GM12878 (cell line): ENCODE measurements at regions not wholly inside any gene's neighbourhood (a gene's known extent, or its start where the extent isn't known, plus 50 kb on each side); places are given as distances from the start of the nearest gene placed in this dataset.

Source experiments
- ATAC-seq: fragments of 200-7000 bp; cut with Tn5 transposase; 3 replicates; pipeline ENCODE4 v1.9.1; 2020; ENCODE audit warnings: mild to moderate bottlenecking, moderate library complexity
- BruUV-seq: library from RNA; stranded (reverse); fragments of 400-500 nt; replicated peaks from 2 replicates; lab custom pipeline; 2021; lab: Mats Ljungman, UMichigan
- CTCF ChIA-PET: fragments of 300-600 bp; sonication (Branson Sonifier 250); formaldehyde crosslinking; extraction: SDS; loops from one replicate; lab custom pipeline; 2021; ENCODE audit warnings: inconsistent platforms; lab: Yijun Ruan, JAX
- POLR2A ChIA-PET: fragments of 350-600 bp; formaldehyde crosslinking; extraction: SDS; loops from one replicate; lab custom pipeline; 2021; ENCODE audit warnings: inconsistent platforms; lab: Charles Lee
- RAD21 ChIA-PET: fragments of 300-600 bp; sonication (Branson Sonifier 250); formaldehyde crosslinking; loops from one replicate; lab custom pipeline; 2023; ENCODE audit warnings: antibody characterized with exemption; ENCODE audit not compliant: unreplicated experiment; lab: Charles Lee
- SMC1A ChIA-PET: fragments of 300-600 bp; sonication (Branson Sonifier 250); formaldehyde crosslinking; loops from one replicate; lab custom pipeline; 2023; ENCODE audit not compliant: unreplicated experiment, uncharacterized antibody; lab: Charles Lee
- DNase-seq: peaks from one replicate; pipeline ENCODE4 v3.0.0-alpha.2; 2011; ENCODE audit warnings: low read depth, low spot score
- FAIRE-seq: peaks from 3 replicates; lab custom pipeline; 2011; peaks lifted over from hg19 to GRCh38; lab: Jason Lieb, UNC
- H2AFZ ChIP-seq: 2 replicates; pipeline ENCODE4 v1.6.0; 2011; ENCODE audit warnings: low read depth, low read length, control low read depth; ENCODE audit not compliant: control insufficient read depth
- H3K27ac ChIP-seq: 2 replicates; pipeline ENCODE4 v1.5.1; 2011; ENCODE audit warnings: control low read depth; ENCODE audit not compliant: control insufficient read depth, insufficient read depth
- H3K27me3 ChIP-seq, 2 experiments: replicated peaks in 1 of 2; 2 replicates each; pipeline versions ENCODE4 v1.6.0 to v1.6.1; 2011; ENCODE audit warnings: low read length in 1 of 2; ENCODE audit not compliant: control insufficient read depth in 2 of 2, insufficient read depth in 2 of 2
- H3K36me3 ChIP-seq, 2 experiments: 2 replicates each; pipeline ENCODE4 v1.5.1; 2011; ENCODE audit warnings: low read length in 1 of 2; ENCODE audit not compliant: control insufficient read depth in 2 of 2, insufficient read depth in 2 of 2
- H3K4me1 ChIP-seq: 2 replicates; pipeline ENCODE4 v1.6.1; 2011; ENCODE audit warnings: mild to moderate bottlenecking, low read length, moderate library complexity, mixed read lengths; ENCODE audit not compliant: control insufficient read depth, insufficient read depth
- H3K4me2 ChIP-seq: 2 replicates; pipeline ENCODE4 v1.6.0; 2011; ENCODE audit warnings: control low read depth; ENCODE audit not compliant: control insufficient read depth, insufficient read depth
- H3K4me3 ChIP-seq: fragments of 200-600 bp; sonication (generic); 2 replicates; pipeline ENCODE4 v1.5.1; 2016
- H3K79me2 ChIP-seq: 2 replicates; pipeline ENCODE4 v1.6.0; 2011; ENCODE audit warnings: low read length; ENCODE audit not compliant: control insufficient read depth, insufficient read depth
- H3K9ac ChIP-seq: 2 replicates; pipeline ENCODE4 v1.8.0; 2011; ENCODE audit warnings: low read length, control low read depth, mixed read lengths; ENCODE audit not compliant: control insufficient read depth, insufficient read depth
- H3K9me3 ChIP-seq: replicated peaks from 3 replicates; pipeline ENCODE4 v1.5.1; 2011; ENCODE audit warnings: mild to moderate bottlenecking, low read length; ENCODE audit not compliant: control insufficient read depth, insufficient read depth
- H4K20me1 ChIP-seq: 2 replicates; pipeline ENCODE4 v1.6.0; 2011; ENCODE audit not compliant: control insufficient read depth, insufficient read depth
- ATF7 ChIP-seq: fragments of 450-650 bp; IDR thresholded peaks from 2 replicates; pipeline ENCODE4 v1.6.1; 2016; ENCODE audit warnings: low read depth, mild to moderate bottlenecking
- CBX3 ChIP-seq: fragments of 200-600 bp; sonication (generic); IDR thresholded peaks from 2 replicates; pipeline ENCODE4 v1.6.1; 2016; ENCODE audit warnings: low read depth, borderline replicate concordance
- CHD1 ChIP-seq: IDR thresholded peaks from 2 replicates; pipeline ENCODE4 v1.6.1; 2012; ENCODE audit warnings: low read depth, low read length, improper control_type of control experiment
- CHD4 ChIP-seq: fragments of 200-600 bp; sonication (generic); IDR thresholded peaks from 2 replicates; pipeline ENCODE4 v1.6.1; 2016; ENCODE audit warnings: mild to moderate bottlenecking
- CREB1 ChIP-seq: IDR thresholded peaks from 2 replicates; pipeline ENCODE4 v1.6.1; 2012; ENCODE audit warnings: low read depth, mild to moderate bottlenecking, inconsistent platforms
- CREM ChIP-seq: IDR thresholded peaks from 2 replicates; pipeline ENCODE4 v1.6.1; 2014; ENCODE audit warnings: antibody characterized with exemption, low read depth
- DPF2 ChIP-seq: fragments of 450-650 bp; IDR thresholded peaks from 2 replicates; pipeline ENCODE4 v1.6.1; 2017; ENCODE audit warnings: mild to moderate bottlenecking
- EED ChIP-seq: sonication (generic); IDR thresholded peaks from 2 replicates; pipeline ENCODE4 v1.6.1; 2016; ENCODE audit warnings: antibody characterized with exemption, low read depth
- EGR1 ChIP-seq, 2 experiments: IDR thresholded peaks; 1 replicate in 1 of 2; 2 replicates in 1 of 2; pipeline ENCODE4 v1.6.1; 2011 to 2012; ENCODE audit warnings: low read depth in 2 of 2, low read length in 2 of 2, borderline replicate concordance in 1 of 2, mild to moderate bottlenecking in 1 of 2, moderate library complexity in 1 of 2
- EP300 ChIP-seq, 2 experiments: fragments of 150-350 bp in 1 of 2; IDR thresholded peaks; 2 replicates each; pipeline ENCODE4 v1.6.1; 2011 to 2012; ENCODE audit warnings: low read depth in 2 of 2, low read length in 2 of 2, borderline replicate concordance in 1 of 2, improper control_type of control experiment in 1 of 2, inconsistent platforms in 1 of 2; ENCODE audit not compliant: control insufficient read depth in 1 of 2
- EZH2 ChIP-seq: IDR thresholded peaks from 2 replicates; pipeline ENCODE4 v1.6.1; 2012; ENCODE audit warnings: low read depth, mild to moderate bottlenecking, control low read depth, inconsistent platforms, low read length, borderline replicate concordance; ENCODE audit not compliant: control insufficient read depth
- JUNB ChIP-seq: IDR thresholded peaks from 2 replicates; pipeline ENCODE4 v1.6.1; 2016; ENCODE audit warnings: antibody characterized with exemption, mild to moderate bottlenecking
- MEF2A ChIP-seq: IDR thresholded peaks from 2 replicates; pipeline ENCODE4 v1.6.1; 2011; ENCODE audit warnings: low read depth, mild to moderate bottlenecking, low read length, moderate library complexity; ENCODE audit not compliant: insufficient read depth
- NR2F1 ChIP-seq: fragments of 450-650 bp; conservative IDR thresholded peaks from 2 replicates; pipeline ENCODE4 v1.6.1; 2017; ENCODE audit warnings: mild to moderate bottlenecking
- RELA ChIP-seq: fragments of 450-650 bp; IDR thresholded peaks from 2 replicates; pipeline ENCODE4 v1.8.0; 2014; ENCODE audit warnings: borderline replicate concordance; ENCODE audit not compliant: partially characterized antibody
- RUNX3 ChIP-seq: IDR thresholded peaks from 2 replicates; pipeline ENCODE4 v1.6.1; 2012; ENCODE audit warnings: low read length, inconsistent platforms
- SIX5 ChIP-seq: IDR thresholded peaks from 2 replicates; pipeline ENCODE4 v1.6.1; 2011; ENCODE audit warnings: mild to moderate bottlenecking, low read depth, low read length, moderate library complexity; ENCODE audit not compliant: severe bottlenecking
- SPI1 ChIP-seq: IDR thresholded peaks from 2 replicates; pipeline ENCODE4 v1.6.1; 2011; ENCODE audit warnings: low read depth, mild to moderate bottlenecking, low read length, moderate library complexity, borderline replicate concordance; ENCODE audit not compliant: insufficient read depth
- WGBS: methylation state at CpG from one replicate; pipeline ENCODE4 v1.1.6; 2016; ENCODE audit warnings: low lambda C conversion rate; ENCODE audit not compliant: insufficient replicate concordance, insufficient coverage; ENCODE audit errors: missing lambda C conversion rate; 5-methylcytosine and 5-hydroxymethylcytosine counted together
- in situ Hi-C: fragments of 300-500 bp; cut with MboI; formaldehyde crosslinking; loops from 9 replicates; pipeline ENCODE4 v1.14.3; 2018; ENCODE audit warnings: mixed read lengths
- intact Hi-C: fragments of 100-400 bp; cut with micrococcal nuclease; formaldehyde crosslinking; loops from one replicate; pipeline ENCODE4 v1.14.2; 2022; ENCODE audit not compliant: unreplicated experiment

GRCh38 chr14:104416383-104416782 is 163.2 kb upstream of the C14orf180 start:
- in situ Hi-C loops (no loop called here), intact Hi-C loops (no loop called here)
- no peak for DNase-seq
- POLR2A ChIA-PET: no interaction called here
- WGBS: 0% methylated on average over 1 of the region's 1 CpG
- SMC1A ChIA-PET: no interaction called here
- no peak for FAIRE-seq
- Histone ChIP-seq H3K4me3 (no peak overlapping the region), H3K36me3 (no peaks in the 10 kb centered on the region), H3K79me2 (no peaks in the 10 kb centered on the region), H2AFZ (no peak overlapping the region), H3K9ac (no peak overlapping the region), H3K4me2 (no peak overlapping the region), H4K20me1 (no peaks in the 10 kb centered on the region), H3K27ac (no peak overlapping the region), H3K9me3 (no peaks in the 10 kb centered on the region), H3K27me3 (no peaks in the 10 kb centered on the region), H3K4me1 (peaks cover 2% of the 10 kb centered on the region; the same call in 1 of the 2 replicates)
- RAD21 ChIA-PET: no interaction called here
- ATAC-seq: peak; percentile 65
- CTCF ChIA-PET: no interaction called here
- no TSS peak for BruUV-seq
- TF ChIP-seq EED: 0 out of 2 replicates have a peak, but pooled peaks have one; percentile 33
- TF ChIP-seq RUNX3: peak; percentile 70; the same call in 1 of the 2 replicates
- 0 out of 4 replicates have a peak, but pooled peaks of 1 of the 2 experiments have one; percentile 16 for TF ChIP-seq EP300 (IDR thresholded peaks at IDR 0.05; ENCODE audit: borderline replicate concordance in 1 of 2, control insufficient read depth in 1 of 2, low read depth in 2 of 2, low read length in 2 of 2)
- TF ChIP-seq CBX3: no peak

GRCh38 chr14:104419865-104420505 is 159.6 kb upstream of the C14orf180 start:
- no peaks in the 10 kb centered on the region for H3K27me3 ChIP-seq
- in situ Hi-C loops: no loop called here
- no peak overlapping the region for H3K4me3 ChIP-seq
- no peaks in the 10 kb centered on the region for H4K20me1 ChIP-seq
- FAIRE-seq (no peak), ATAC-seq (peak; percentile 78), DNase-seq (peak; percentile 28)
- BruUV-seq: no TSS peak
- SMC1A ChIA-PET: interaction anchor here (0.9 kb wide), 1 partner anchor 25 kb away, joined by 3 read pairs; no protein-coding TSS in a partner anchor
- intact Hi-C loops: no loop called here
- no peaks in the 10 kb centered on the region for H3K9me3 ChIP-seq
- peak overlapping the region; percentile 43 for H3K9ac ChIP-seq
- CTCF ChIA-PET: interaction anchor here (1.4 kb wide), 1 partner anchor 34 kb away, joined by 3 read pairs; no protein-coding TSS in a partner anchor
- POLR2A ChIA-PET: no interaction called here
- WGBS: 13% methylated on average over 6 of the region's 6 CpGs
- TF ChIP-seq MEF2A (0 out of 2 replicates have a peak, but pooled peaks have one; percentile 31), ATF7 (0 out of 2 replicates have a peak, but pooled peaks have one; percentile 50), DPF2 (no peak), NR2F1 (0 out of 2 replicates have a peak, but pooled peaks have one; percentile 50), RELA (peak; percentile 26), SPI1 (no peak), CREM (peak; percentile 76; the same call in 1 of the 2 replicates), EZH2 (no peak), EGR1 (IDR thresholded peaks at IDR 0.05; ENCODE audit: borderline replicate concordance in 1 of 2, low read depth in 2 of 2, low read length in 2 of 2) (no peak), EED (peak; percentile 73; the same call in 1 of the 2 replicates), SIX5 (no peak), JUNB (0 out of 2 replicates have a peak, but pooled peaks have one; percentile 6), CREB1 (peak; percentile 65; the same call in 1 of the 2 replicates), CHD4 (no peak), CHD1 (no peak)
- no peaks in the 10 kb centered on the region for H3K79me2 ChIP-seq
- peak overlapping the region; percentile 79 for H2AFZ ChIP-seq
- H3K36me3 ChIP-seq: no peaks in the 10 kb centered on the region
- peak overlapping the region; percentile 63 for H3K27ac ChIP-seq
- H3K4me1 ChIP-seq: peaks cover 2% of the 10 kb centered on the region; the same call in 1 of the 2 replicates
- RAD21 ChIA-PET: no interaction called here
- peak overlapping the region; percentile 83 for H3K4me2 ChIP-seq
